GM23338 (cell line): ENCODE measurements at regions not wholly inside any gene's neighbourhood (a gene's known extent, or its start where the extent isn't known, plus 50 kb on each side); places are given as distances from the start of the nearest gene placed in this dataset.
A peak's percentile ranks its signal among the peaks of the same experiment; 100 is the strongest.

ENCODE experiments used
- ATAC-seq: fragments of 200-7000 bp; cut with Tn5 transposase; 3 replicates; pipeline ENCODE4 v1.9.1; 2020
- DNase-seq: peaks from one replicate; pipeline ENCODE4 v3.0.0-alpha.2; 2015; ENCODE audit warnings: low spot score
- H2AFZ ChIP-seq: fragments of 200-600 bp; sonication (generic); 2 replicates; pipeline ENCODE4 v1.8.0; 2016; ENCODE audit warnings: antibody characterized with exemption, mild to moderate bottlenecking, moderate library complexity
- H3F3A ChIP-seq: fragments of 200-600 bp; sonication (generic); replicated peaks from 2 replicates; pipeline ENCODE4 v1.8.0; 2017; ENCODE audit warnings: antibody characterized with exemption, mixed run types, low read depth
- H3K27ac ChIP-seq: fragments of 200-600 bp; sonication (generic); 2 replicates; pipeline ENCODE4 v1.6.1; 2016; ENCODE audit warnings: low read depth
- H3K27me3 ChIP-seq: fragments of 200-600 bp; sonication (generic); 2 replicates; pipeline ENCODE4 v1.8.0; 2016; ENCODE audit warnings: mild to moderate bottlenecking, mixed run types, moderate library complexity; ENCODE audit not compliant: insufficient read depth
- H3K36me3 ChIP-seq: fragments of 200-600 bp; sonication (generic); 2 replicates; pipeline ENCODE4 v1.8.0; 2016; ENCODE audit warnings: mild to moderate bottlenecking; ENCODE audit not compliant: insufficient read depth
- H3K4me1 ChIP-seq: fragments of 200-600 bp; sonication (generic); 2 replicates; pipeline ENCODE4 v1.8.0; 2016; ENCODE audit warnings: mild to moderate bottlenecking, moderate library complexity; ENCODE audit not compliant: insufficient read depth
- H3K4me2 ChIP-seq: fragments of 200-600 bp; sonication (generic); 2 replicates; pipeline ENCODE4 v1.7.1; 2017; ENCODE audit warnings: mixed run types
- H3K4me3 ChIP-seq: fragments of 200-600 bp; sonication (generic); 2 replicates; pipeline ENCODE4 v1.6.1; 2016; ENCODE audit warnings: mixed run types
- H3K79me2 ChIP-seq: fragments of 200-600 bp; sonication (generic); replicated peaks from 2 replicates; pipeline ENCODE4 v1.8.0; 2017; ENCODE audit warnings: mild to moderate bottlenecking; ENCODE audit not compliant: insufficient read depth
- H3K9me2 ChIP-seq: fragments of 200-600 bp; sonication (generic); 2 replicates; pipeline ENCODE4 v1.8.0; 2017; ENCODE audit not compliant: insufficient read depth
- H4K20me1 ChIP-seq: fragments of 200-600 bp; sonication (generic); replicated peaks from 2 replicates; pipeline ENCODE4 v1.8.0; 2017; ENCODE audit warnings: mild to moderate bottlenecking; ENCODE audit not compliant: insufficient read depth
- H3K27ac Mint-ChIP-seq: 2 replicates; pipeline ENCODE4 v1.8.0; 2020; ENCODE audit warnings: inconsistent platforms, mild to moderate bottlenecking, moderate library complexity, mixed read lengths
- H3K27me3 Mint-ChIP-seq: 3 replicates; pipeline ENCODE4 v1.8.0; 2022; ENCODE audit warnings: low read depth, mild to moderate bottlenecking, moderate library complexity, mixed read lengths, inconsistent platforms; ENCODE audit not compliant: insufficient read depth, poor library complexity
- H3K36me3 Mint-ChIP-seq: 3 replicates; pipeline ENCODE4 v1.8.0; 2021; ENCODE audit warnings: low read depth, mild to moderate bottlenecking, inconsistent platforms, moderate library complexity, mixed read lengths
- H3K4me1 Mint-ChIP-seq: 3 replicates; pipeline ENCODE4 v1.8.0; 2020; ENCODE audit warnings: mild to moderate bottlenecking, inconsistent platforms, mixed read lengths
- H3K4me3 Mint-ChIP-seq: 3 replicates; pipeline ENCODE4 v1.8.0; 2021; ENCODE audit warnings: moderate library complexity, mild to moderate bottlenecking, inconsistent platforms, mixed read lengths
- H3K9me3 Mint-ChIP-seq: 3 replicates; pipeline ENCODE4 v1.8.0; 2020; ENCODE audit warnings: moderate library complexity, mild to moderate bottlenecking, inconsistent platforms, mixed read lengths
- CTCF ChIP-seq, 2 experiments: fragments of 200-600 bp in 1 of 2; sonication (generic) in 1 of 2; conservative IDR thresholded peaks; 2 replicates each; pipeline versions ENCODE4 v1.5.1 to v1.6.1; 2016 to 2017; ENCODE audit warnings: antibody characterized with exemption in 2 of 2, low read depth in 2 of 2, mild to moderate bottlenecking in 2 of 2, moderate library complexity in 1 of 2
- EZH2phosphoT487 ChIP-seq: fragments of 200-600 bp; sonication (generic); IDR thresholded peaks from one replicate; pipeline ENCODE4 v1.8.1; 2018; ENCODE audit warnings: antibody characterized with exemption; ENCODE audit not compliant: unreplicated experiment
- ZNF331 ChIP-seq: fragments of 250-450 bp; sonication (Bioruptor Pico); IDR thresholded peaks from 2 replicates; pipeline ENCODE4 v1.5.0; 2020; ENCODE audit warnings: low read depth, mild to moderate bottlenecking, moderate library complexity
- ZNF462 ChIP-seq: fragments of 250-450 bp; sonication (Bioruptor Pico); IDR thresholded peaks from 2 replicates; pipeline ENCODE4 v1.5.0; 2020; ENCODE audit warnings: mild to moderate bottlenecking, moderate library complexity
- TF ChIP-seq, protein P1 (sequence below): IDR thresholded peaks from 2 replicates; pipeline ENCODE4 v1.6.1; 2016; ENCODE audit warnings: antibody characterized with exemption

DNA sequence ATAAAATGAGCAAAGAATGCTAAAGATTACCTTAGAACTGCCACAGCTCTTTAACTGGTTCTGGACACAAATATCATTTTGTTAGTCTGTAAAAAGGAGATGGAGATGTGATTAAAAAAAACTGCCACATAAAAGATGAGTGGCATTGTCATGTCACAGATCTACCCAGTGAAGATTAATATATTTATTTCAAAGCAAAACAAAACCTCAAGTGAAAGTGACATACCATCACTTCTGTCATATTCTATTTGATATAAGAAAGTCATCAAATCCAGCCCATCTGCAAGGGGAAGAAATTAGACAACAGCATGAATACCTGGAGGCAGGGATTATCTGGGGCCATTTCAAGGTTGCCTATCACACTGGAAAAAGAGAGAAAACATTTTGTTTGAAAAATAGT lies 417.6 kb upstream of the LRRTM4 start (continued):
- TF ChIP-seq, protein P1, sequence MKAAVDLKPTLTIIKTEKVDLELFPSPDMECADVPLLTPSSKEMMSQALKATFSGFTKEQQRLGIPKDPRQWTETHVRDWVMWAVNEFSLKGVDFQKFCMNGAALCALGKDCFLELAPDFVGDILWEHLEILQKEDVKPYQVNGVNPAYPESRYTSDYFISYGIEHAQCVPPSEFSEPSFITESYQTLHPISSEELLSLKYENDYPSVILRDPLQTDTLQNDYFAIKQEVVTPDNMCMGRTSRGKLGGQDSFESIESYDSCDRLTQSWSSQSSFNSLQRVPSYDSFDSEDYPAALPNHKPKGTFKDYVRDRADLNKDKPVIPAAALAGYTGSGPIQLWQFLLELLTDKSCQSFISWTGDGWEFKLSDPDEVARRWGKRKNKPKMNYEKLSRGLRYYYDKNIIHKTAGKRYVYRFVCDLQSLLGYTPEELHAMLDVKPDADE: no peak
- no peak for TF ChIP-seq CTCF (conservative IDR thresholded peaks at IDR 0.05; ENCODE audit: low read depth in 2 of 2)

DNA sequence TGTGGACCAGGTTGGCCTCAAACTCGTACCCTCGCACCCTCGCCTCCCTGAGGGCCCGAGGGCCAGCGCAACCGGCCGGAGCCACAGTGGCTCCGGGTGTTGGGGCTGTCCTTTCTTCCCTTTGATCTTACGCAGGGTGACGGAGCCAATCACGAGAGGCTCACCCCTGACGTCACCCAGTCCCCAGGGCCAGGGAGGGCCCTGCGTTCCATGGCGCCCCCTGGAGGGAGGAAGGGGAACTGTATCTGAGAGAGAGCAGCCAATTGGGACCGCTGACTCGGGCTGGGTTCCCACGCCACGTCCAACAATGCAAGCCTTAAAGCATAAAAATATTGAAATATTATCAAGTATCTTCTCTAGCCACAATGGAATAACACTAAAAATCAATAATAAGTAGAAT lies 432.8 kb upstream of the LRRTM4 start:
- H3K79me2 ChIP-seq: no peaks in the 10 kb centered on the region
- H3K4me1 Mint-ChIP-seq: no peaks in the 10 kb centered on the region
- H3K9me2 ChIP-seq: 0 out of 2 replicates have a peak, but pooled peaks cover 8% of the 10 kb centered on the region
- no peaks in the 10 kb centered on the region for H3F3A ChIP-seq
- no peaks in the 10 kb centered on the region for H4K20me1 ChIP-seq
- no peak for TF ChIP-seq ZNF331
- TF ChIP-seq CTCF (conservative IDR thresholded peaks at IDR 0.05; ENCODE audit: low read depth in 2 of 2): peak; percentile 50 to 70
- H3K27me3 ChIP-seq: no peaks in the 10 kb centered on the region
- H3K36me3 ChIP-seq: no peaks in the 10 kb centered on the region
- ATAC-seq (no peak), DNase-seq (no peak)
- peaks cover 15% of the 10 kb centered on the region; the same call in 2 of the 3 replicates for H3K9me3 Mint-ChIP-seq
- no peak overlapping the region for H3K4me3 ChIP-seq
- H3K27me3 Mint-ChIP-seq: no peaks in the 10 kb centered on the region
- H3K4me2 ChIP-seq: no peak overlapping the region
- H3K4me1 ChIP-seq: no peaks in the 10 kb centered on the region
- no peak overlapping the region for H2AFZ ChIP-seq
- no peak overlapping the region for H3K27ac ChIP-seq
- no peak overlapping the region for H3K4me3 Mint-ChIP-seq
- H3K27ac Mint-ChIP-seq: no peak overlapping the region
- peaks cover 2% of the 10 kb centered on the region; the same call in 2 of the 3 replicates for H3K36me3 Mint-ChIP-seq

DNA sequence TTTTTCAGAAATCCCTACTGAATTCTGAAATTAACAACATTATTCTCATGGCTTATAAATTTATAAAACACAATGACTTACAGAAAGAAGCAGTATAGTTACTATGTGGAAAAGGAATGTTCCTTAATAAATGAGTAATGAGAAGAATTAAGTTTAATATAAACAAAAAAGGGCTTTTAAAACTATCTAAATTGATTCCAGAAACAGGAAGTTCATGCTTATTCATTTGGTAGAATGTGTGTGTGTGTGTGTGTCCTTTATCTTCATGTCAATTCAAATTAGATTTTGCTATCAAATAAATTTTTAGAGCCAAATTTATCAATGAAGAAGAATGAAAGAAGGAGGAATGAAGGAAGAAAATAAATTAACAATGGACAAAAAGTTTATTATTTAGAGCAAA lies 440.8 kb upstream of the LRRTM4 start:
- Histone ChIP-seq H3K27me3 (no peaks in the 10 kb centered on the region), H3K4me1 (no peaks in the 10 kb centered on the region), H3K36me3 (no peaks in the 10 kb centered on the region), H2AFZ (no peak overlapping the region), H3F3A (no peaks in the 10 kb centered on the region), H3K4me3 (no peak overlapping the region), H3K79me2 (no peaks in the 10 kb centered on the region), H3K9me2 (no peaks in the 10 kb centered on the region), H3K27ac (no peak overlapping the region), H4K20me1 (no peaks in the 10 kb centered on the region), H3K4me2 (no peak overlapping the region)
- H3K9me3 Mint-ChIP-seq: peaks cover 2% of the 10 kb centered on the region; the same call in 1 of the 3 replicates
- H3K27me3 Mint-ChIP-seq: peaks cover 3% of the 10 kb centered on the region
- no peak overlapping the region for H3K4me3 Mint-ChIP-seq
- ATAC-seq: no peak
- peaks cover 3% of the 10 kb centered on the region; the same call in 1 of the 3 replicates for H3K36me3 Mint-ChIP-seq
- no peaks in the 10 kb centered on the region for H3K4me1 Mint-ChIP-seq
- no peak for DNase-seq
- H3K27ac Mint-ChIP-seq: no peak overlapping the region
- TF ChIP-seq EZH2phosphoT487: no peak
- TF ChIP-seq CTCF (conservative IDR thresholded peaks at IDR 0.05; ENCODE audit: low read depth in 2 of 2): no peak
- no peak for TF ChIP-seq ZNF462 (CRISPR knock-in tag)
- TF ChIP-seq ZNF331: no peak
